PC-9 (cell line): ENCODE measurements at regions not wholly inside any gene's neighbourhood (a gene's known extent, or its start where the extent isn't known, plus 50 kb on each side); places are given as distances from the start of the nearest gene placed in this dataset.
A peak's percentile ranks its signal among the peaks of the same experiment; 100 is the strongest.

ENCODE experiments used
- BruUV-seq: library from RNA; stranded (reverse); fragments of 400-500 nt; replicated peaks from 2 replicates; lab custom pipeline; 2021; lab: Mats Ljungman, UMichigan
- CTCF ChIA-PET: fragments of 300-600 bp; sonication (Branson Sonifier 250); formaldehyde crosslinking; loops from one replicate; lab custom pipeline; 2022; ENCODE audit warnings: antibody characterized with exemption; lab: Charles Lee
- POLR2A ChIA-PET: fragments of 300-600 bp; sonication (Branson Sonifier 250); formaldehyde crosslinking; loops from one replicate; lab custom pipeline; 2022; ENCODE audit warnings: antibody characterized with exemption; ENCODE audit not compliant: unreplicated experiment; lab: Charles Lee
- DNase-seq, 2 experiments: peaks; one replicate each; pipeline versions ENCODE4 v3.0.0 to v3.0.0-alpha.2; 2015 to 2022; ENCODE audit warnings: mixed read lengths in 1 of 2
- H2AFZ ChIP-seq: fragments of 200-600 bp; sonication (generic); 2 replicates; pipeline ENCODE4 v1.8.1; 2017; ENCODE audit warnings: antibody characterized with exemption
- H3F3A ChIP-seq: fragments of 200-600 bp; sonication (generic); 2 replicates; pipeline ENCODE4 v1.8.1; 2017; ENCODE audit warnings: antibody characterized with exemption, mild to moderate bottlenecking, low read depth; ENCODE audit not compliant: insufficient read depth
- H3K27ac ChIP-seq: fragments of 200-600 bp; sonication (generic); 2 replicates; pipeline ENCODE4 v1.6.1; 2016; ENCODE audit warnings: mixed run types
- H3K27me3 ChIP-seq: fragments of 200-600 bp; sonication (generic); 2 replicates; pipeline ENCODE4 v1.6.1; 2016; ENCODE audit warnings: low read depth, mixed run types; ENCODE audit not compliant: insufficient read depth
- H3K36me3 ChIP-seq: fragments of 200-600 bp; sonication (generic); 2 replicates; pipeline ENCODE4 v1.6.1; 2016; ENCODE audit warnings: low read depth, mixed run types
- H3K4me1 ChIP-seq: fragments of 200-600 bp; sonication (generic); replicated peaks from 2 replicates; pipeline ENCODE4 v1.6.1; 2016; ENCODE audit warnings: mixed run types; ENCODE audit not compliant: insufficient read depth
- H3K4me2 ChIP-seq: fragments of 200-600 bp; sonication (generic); 2 replicates; pipeline ENCODE4 v1.6.1; 2017; ENCODE audit warnings: mixed run types
- H3K4me3 ChIP-seq: fragments of 200-600 bp; sonication (generic); 2 replicates; pipeline ENCODE4 v1.6.1; 2016; ENCODE audit warnings: mixed run types
- H3K79me2 ChIP-seq: fragments of 200-600 bp; sonication (generic); 2 replicates; pipeline ENCODE4 v1.6.1; 2017; ENCODE audit warnings: low read depth, mixed run types
- H3K9me2 ChIP-seq: fragments of 200-600 bp; sonication (generic); 2 replicates; pipeline ENCODE4 v1.8.1; 2017; ENCODE audit warnings: mild to moderate bottlenecking; ENCODE audit not compliant: insufficient read depth
- H3K9me3 ChIP-seq: fragments of 200-600 bp; sonication (generic); 2 replicates; pipeline ENCODE4 v1.8.1; 2016; ENCODE audit warnings: low read depth; ENCODE audit not compliant: insufficient read depth
- H4K20me1 ChIP-seq: fragments of 200-600 bp; sonication (generic); 2 replicates; pipeline ENCODE4 v1.8.1; 2017; ENCODE audit not compliant: insufficient read depth
- CTCF ChIP-seq: fragments of 200-600 bp; sonication (generic); conservative IDR thresholded peaks from 2 replicates; pipeline ENCODE4 v1.6.1; 2017; ENCODE audit warnings: mixed run types, antibody characterized with exemption, mild to moderate bottlenecking, moderate library complexity
- EZH2 ChIP-seq: fragments of 200-600 bp; sonication (generic); IDR thresholded peaks from 2 replicates; pipeline ENCODE4 v1.8.0; 2017; ENCODE audit warnings: antibody characterized with exemption, low read depth
- intact Hi-C: fragments of 100-400 bp; cut with micrococcal nuclease; formaldehyde crosslinking; loops from one replicate; pipeline ENCODE4 v1.10.0; 2022; ENCODE audit not compliant: unreplicated experiment

GRCh38 chr6:21915707-21916260, 322.2 kb downstream of the SOX4 start:
- peak overlapping the region; percentile 26; the same call in 1 of the 2 replicates for H3K4me2 ChIP-seq
- no peaks in the 10 kb centered on the region for H3K79me2 ChIP-seq
- no TSS peak for BruUV-seq
- no peaks in the 10 kb centered on the region for H4K20me1 ChIP-seq
- no peak overlapping the region for H3K4me3 ChIP-seq
- no peak overlapping the region for H2AFZ ChIP-seq
- ChIA-PET POLR2A (interaction anchor here (0.7 kb wide), 1 partner anchor 9 kb away, joined by 3 read pairs; no protein-coding TSS in a partner anchor), CTCF (interaction anchor here (0.6 to 0.7 kb wide), 3 partner anchors 55 to 605 kb away, joined by 4 to 5 read pairs (median 4); no protein-coding TSS in a partner anchor)
- no peak for DNase-seq
- H3K9me2 ChIP-seq: no peaks in the 10 kb centered on the region
- no peaks in the 10 kb centered on the region for H3K27me3 ChIP-seq
- TF ChIP-seq CTCF: no peak
- no peak for TF ChIP-seq EZH2
- no peak overlapping the region for H3K27ac ChIP-seq
- no peaks in the 10 kb centered on the region for H3K36me3 ChIP-seq
- intact Hi-C loops: no loop called here
- no peaks in the 10 kb centered on the region for H3F3A ChIP-seq
- H3K4me1 ChIP-seq: no peaks in the 10 kb centered on the region
- no peaks in the 10 kb centered on the region for H3K9me3 ChIP-seq

- intact Hi-C loops: no loop called here
- H3K36me3 ChIP-seq: no peaks in the 10 kb centered on the region
- no peaks in the 10 kb centered on the region for H3K9me3 ChIP-seq
- H2AFZ ChIP-seq: no peak overlapping the region
- H3K9me2 ChIP-seq: no peaks in the 10 kb centered on the region
- H3K27ac ChIP-seq: no peak overlapping the region
- ChIA-PET POLR2A (interaction anchor here (0.6 kb wide), 1 partner anchor 39 kb away, joined by 4 read pairs; no protein-coding TSS in a partner anchor), CTCF (no interaction called here)
- no peaks in the 10 kb centered on the region for H3K27me3 ChIP-seq
- DNase-seq: no peak
- no peaks in the 10 kb centered on the region for H3F3A ChIP-seq
- no peak overlapping the region for H3K4me3 ChIP-seq
- H3K79me2 ChIP-seq: no peaks in the 10 kb centered on the region
- no peak overlapping the region for H3K4me2 ChIP-seq
- 0 out of 2 replicates have a peak, but pooled peaks cover 7% of the 10 kb centered on the region for H3K4me1 ChIP-seq
- H4K20me1 ChIP-seq: no peaks in the 10 kb centered on the region
- no TSS peak for BruUV-seq
- no peak for TF ChIP-seq CTCF
- TF ChIP-seq EZH2: no peak
These were observed 324.5 kb downstream of the SOX4 start for GRCh38 chr6:21918041-21918440.

- Histone ChIP-seq H3K4me1 (0 out of 2 replicates have a peak, but pooled peaks cover 7% of the 10 kb centered on the region), H3K27ac (no peak overlapping the region), H4K20me1 (no peaks in the 10 kb centered on the region), H3K9me2 (no peaks in the 10 kb centered on the region), H3K79me2 (no peaks in the 10 kb centered on the region), H3K27me3 (no peaks in the 10 kb centered on the region), H3K36me3 (no peaks in the 10 kb centered on the region), H3F3A (no peaks in the 10 kb centered on the region), H3K4me2 (no peak overlapping the region), H3K4me3 (no peak overlapping the region), H3K9me3 (no peaks in the 10 kb centered on the region), H2AFZ (no peak overlapping the region)
- no TSS peak for BruUV-seq
- ChIA-PET POLR2A (no interaction called here), CTCF (no interaction called here)
- no peak for DNase-seq
- TF ChIP-seq CTCF (no peak), EZH2 (no peak)
- intact Hi-C loops: no loop called here
These were observed 325.1 kb downstream of the SOX4 start for GRCh38 chr6:21918666-21919065.
